ENCODE measurements at regions not wholly inside any gene's neighbourhood (a gene's known extent, or its start where the extent isn't known, plus 50 kb on each side); places are given as distances from the start of the nearest gene placed in this dataset.
"Not testable (repeated sequence)": the region's sequence is repeated elsewhere in the genome, so short reads cannot be mapped to it uniquely, and the experiment has no call there.

GRCh38 chr6:69487688-69488087 lies 309.1 kb downstream of the LMBRD1 start:
- no peak for DNase-seq (ENCODE audit: low read depth)

- no peak for DNase-seq (ENCODE audit: low read depth)
Measured at GRCh38 chr6:69466979-69467570, 329.7 kb downstream of the LMBRD1 start.

DNA sequence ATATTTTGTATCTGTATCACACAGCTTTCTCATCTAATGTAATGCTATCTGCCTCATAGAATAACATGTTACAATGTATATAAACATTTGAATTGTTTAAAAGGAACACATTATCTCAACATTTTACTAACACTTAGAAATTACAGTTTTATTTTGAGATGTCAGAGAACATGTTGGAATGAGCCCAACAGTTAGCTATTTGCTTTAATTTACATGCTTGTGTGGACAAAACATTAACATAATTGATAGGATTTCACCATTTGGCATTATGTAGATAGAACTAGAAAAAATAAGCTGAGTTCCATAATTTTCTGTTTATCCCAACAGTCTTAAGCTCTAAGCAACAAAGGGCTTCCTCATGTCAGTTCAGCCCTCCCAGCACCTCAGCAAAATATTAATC lies 330.9 kb downstream of the LMBRD1 start:
- DNase-seq (ENCODE audit: low read depth) = no peak

- no peak for DNase-seq (ENCODE audit: low read depth)
Measured at GRCh38 chr6:69456086-69456485, 340.7 kb downstream of the LMBRD1 start.

- not testable (repeated sequence) for DNase-seq (ENCODE audit: low read depth)
Measured at GRCh38 chr6:69454619-69455018, 342.2 kb downstream of the LMBRD1 start.

GRCh38 chr6:69450493-69450892 lies 346.3 kb downstream of the LMBRD1 start:
- DNase-seq (ENCODE audit: low read depth) = not testable (repeated sequence)

DNA sequence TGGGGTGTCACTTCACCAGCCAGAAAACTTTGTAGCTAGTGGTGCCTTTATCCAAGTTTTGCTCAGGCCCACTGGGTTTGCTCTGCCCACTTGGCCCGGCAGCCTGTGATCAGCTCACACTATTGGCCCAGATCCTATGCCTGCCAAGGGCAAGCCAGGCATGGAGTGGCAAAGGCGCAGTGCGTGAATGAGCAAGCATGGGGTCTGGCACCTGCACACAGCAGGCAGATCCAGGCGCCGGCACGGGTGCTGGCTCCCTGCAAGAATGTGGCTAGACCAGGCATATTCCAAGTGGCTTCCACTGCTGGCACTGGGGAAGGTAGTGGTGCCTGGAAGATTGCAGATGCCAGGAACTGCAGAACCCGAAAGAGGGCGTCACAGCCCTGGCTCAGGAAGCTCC lies 346.9 kb downstream of the LMBRD1 start:
- DNase-seq (ENCODE audit: low read depth) = no peak
